Naive thymus-derived CD4-positive, alpha-beta T cell (primary cell): ENCODE measurements at regions not wholly inside any gene's neighbourhood (a gene's known extent, or its start where the extent isn't known, plus 50 kb on each side); places are given as distances from the start of the nearest gene placed in this dataset.
"Not testable (repeated sequence)": the region's sequence is repeated elsewhere in the genome, so short reads cannot be mapped to it uniquely, and the experiment has no call there.

Experiments
- ATAC-seq: fragments of 150-1000 bp; cut with Tn5 transposase; 2 replicates; pipeline ENCODE4 v1.10.0; 2021; ENCODE audit warnings: mild to moderate bottlenecking, moderate library complexity
- CTCF ChIA-PET: fragments of 350-600 bp; sonication (Branson Sonifier 250); formaldehyde crosslinking; loops from one replicate; lab custom pipeline; 2021; ENCODE audit warnings: antibody characterized with exemption; lab: Charles Lee
- POLR2A ChIA-PET: fragments of 350-600 bp; sonication (Branson Sonifier 250); formaldehyde crosslinking; loops from one replicate; lab custom pipeline; 2021; ENCODE audit warnings: antibody characterized with exemption, inconsistent platforms; lab: Charles Lee
- DNase-seq, 9 donors: peaks; one replicate each; pipeline versions ENCODE4 v3.0.0 to v3.0.0-alpha.2; 2020 to 2022; ENCODE audit warnings: mixed read lengths in 1 of 9
- H3K27ac ChIP-seq: one replicate; pipeline ENCODE4 v1.7.0; 2013; ENCODE audit warnings: mild to moderate bottlenecking, low read depth, low read length, moderate library complexity
- H3K27me3 ChIP-seq, 2 donors: one replicate each; pipeline ENCODE4 v1.7.0; 2013; ENCODE audit warnings: low read length in 2 of 2, mild to moderate bottlenecking in 2 of 2, moderate library complexity in 2 of 2; ENCODE audit not compliant: control insufficient read depth in 2 of 2, insufficient read depth in 2 of 2
- H3K36me3 ChIP-seq, 3 experiments: 1 replicate in 2 of 3; 2 replicates in 1 of 3; pipeline ENCODE4 v1.7.0; 2013; ENCODE audit warnings: low read length in 3 of 3, mild to moderate bottlenecking in 3 of 3, moderate library complexity in 1 of 3; ENCODE audit not compliant: insufficient read depth in 3 of 3, control insufficient read depth in 2 of 3
- H3K4me1 ChIP-seq, 2 donors: one replicate each; pipeline ENCODE4 v1.7.0; 2013; ENCODE audit warnings: low read length in 2 of 2, mild to moderate bottlenecking in 2 of 2, moderate library complexity in 1 of 2; ENCODE audit not compliant: control insufficient read depth in 2 of 2, insufficient read depth in 2 of 2
- H3K4me3 ChIP-seq: 2 replicates; pipeline ENCODE4 v1.7.0; 2013; ENCODE audit warnings: mild to moderate bottlenecking, low read length
- H3K9me3 ChIP-seq, 3 experiments: 1 replicate in 2 of 3; 2 replicates in 1 of 3; pipeline ENCODE4 v1.7.0; 2013; ENCODE audit warnings: low read length in 3 of 3; ENCODE audit not compliant: control insufficient read depth in 2 of 3
- H3K27ac Mint-ChIP-seq, 9 donors: one replicate each; pipeline ENCODE4 v1.8.0; 2020 to 2022; ENCODE audit warnings: mixed read lengths in 9 of 9, mild to moderate bottlenecking in 8 of 9, moderate library complexity in 5 of 9, inconsistent platforms in 2 of 9
- H3K27me3 Mint-ChIP-seq, 5 donors: one replicate each; pipeline ENCODE4 v1.8.0; 2021 to 2022; ENCODE audit warnings: mixed read lengths in 5 of 5, mild to moderate bottlenecking in 1 of 5
- H3K36me3 Mint-ChIP-seq, 5 donors: one replicate each; pipeline ENCODE4 v1.8.0; 2020 to 2022; ENCODE audit warnings: mixed read lengths in 5 of 5, mild to moderate bottlenecking in 3 of 5, inconsistent platforms in 1 of 5
- H3K4me1 Mint-ChIP-seq, 7 donors: one replicate each; pipeline ENCODE4 v1.8.0; 2020 to 2022; ENCODE audit warnings: mixed read lengths in 7 of 7, mild to moderate bottlenecking in 3 of 7, inconsistent platforms in 1 of 7
- H3K4me3 Mint-ChIP-seq, 10 donors: one replicate each; pipeline ENCODE4 v1.8.0; 2020 to 2022; ENCODE audit warnings: mild to moderate bottlenecking in 10 of 10, mixed read lengths in 10 of 10, moderate library complexity in 6 of 10, inconsistent platforms in 2 of 10
- H3K9me3 Mint-ChIP-seq, 11 donors: one replicate each; pipeline ENCODE4 v1.8.0; 2020 to 2022; ENCODE audit warnings: mixed read lengths in 11 of 11, mild to moderate bottlenecking in 4 of 11, inconsistent platforms in 1 of 11, moderate library complexity in 1 of 11
- intact Hi-C, 2 donors: fragments of 100-400 bp; cut with micrococcal nuclease; formaldehyde crosslinking; loops; one replicate each; pipeline ENCODE4 v1.15.1; 2023

- ATAC-seq, intact Hi-C loops, POLR2A ChIA-PET, H3K36me3 Mint-ChIP-seq, H3K36me3 ChIP-seq, H3K4me1 ChIP-seq, H3K27me3 ChIP-seq, H3K4me1 Mint-ChIP-seq, H3K9me3 ChIP-seq, DNase-seq, CTCF ChIA-PET, H3K27ac Mint-ChIP-seq, H3K27ac ChIP-seq, H3K4me3 ChIP-seq, H3K4me3 Mint-ChIP-seq, H3K27me3 Mint-ChIP-seq: not testable (repeated sequence)
- peaks cover 0 to 18% (median 7%) of the 10 kb centered on the region in 11 donors for H3K9me3 Mint-ChIP-seq
These were observed 142.2 kb upstream of the ELL2 start for GRCh38 chr5:96103829-96104228.

DNA sequence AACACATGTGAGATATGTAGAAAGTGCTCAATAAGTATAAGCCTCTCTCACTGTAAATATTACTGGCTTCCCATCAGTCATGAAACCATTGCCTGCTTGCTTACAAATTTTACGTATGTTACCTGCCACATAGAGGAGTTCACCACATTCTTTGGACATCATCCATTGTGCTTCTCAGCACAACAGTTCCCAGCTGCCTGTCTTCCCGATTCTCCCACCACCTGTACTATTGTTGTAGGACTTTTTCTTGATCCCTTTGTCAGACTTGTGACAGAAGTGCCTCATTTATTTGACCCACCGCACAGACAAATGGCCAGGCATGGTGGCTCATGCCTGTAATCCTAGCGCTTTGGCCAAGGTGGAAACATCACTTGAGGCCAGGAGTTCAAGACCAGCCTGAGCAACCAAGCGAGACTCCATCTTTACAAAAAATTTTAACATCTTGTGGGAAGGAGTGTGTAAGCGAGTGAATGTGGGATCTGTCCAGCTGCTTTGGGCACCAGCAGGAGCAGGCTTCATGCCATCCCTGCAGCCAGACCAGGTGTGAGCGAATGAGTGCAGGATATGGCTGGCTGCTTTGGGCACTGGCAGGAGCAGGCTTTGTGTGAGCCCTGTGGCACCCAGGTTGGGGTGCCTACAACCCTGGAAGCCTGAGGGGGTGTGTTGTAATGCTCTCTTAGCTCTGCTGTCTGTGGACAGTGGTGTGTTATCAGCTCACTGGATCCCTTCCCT, 139.9 kb upstream of the ELL2 start:
- ATAC-seq, result no peak
- intact Hi-C loops, result no loop called here
- no peaks in the 10 kb centered on the region for H3K4me1 Mint-ChIP-seq
- no peaks in the 10 kb centered on the region for H3K27me3 ChIP-seq
- DNase-seq, result no peak
- H3K4me3 ChIP-seq, result no peak overlapping the region
- H3K27me3 Mint-ChIP-seq, result peaks cover 0 to 7% (median 4%) of the 10 kb centered on the region in 5 donors
- H3K36me3 ChIP-seq, result no peaks in the 10 kb centered on the region
- H3K9me3 ChIP-seq, result no peaks in the 10 kb centered on the region
- no peaks in the 10 kb centered on the region for H3K4me1 ChIP-seq
- ChIA-PET CTCF (no interaction called here), POLR2A (no interaction called here)
- H3K27ac ChIP-seq, result no peak overlapping the region
- no peak overlapping the region for H3K4me3 Mint-ChIP-seq
- H3K27ac Mint-ChIP-seq, result no peak overlapping the region
- peaks cover 0 to 4% (median 0%) of the 10 kb centered on the region in 5 donors for H3K36me3 Mint-ChIP-seq
- peaks cover 0 to 18% (median 11%) of the 10 kb centered on the region in 11 donors for H3K9me3 Mint-ChIP-seq

DNA sequence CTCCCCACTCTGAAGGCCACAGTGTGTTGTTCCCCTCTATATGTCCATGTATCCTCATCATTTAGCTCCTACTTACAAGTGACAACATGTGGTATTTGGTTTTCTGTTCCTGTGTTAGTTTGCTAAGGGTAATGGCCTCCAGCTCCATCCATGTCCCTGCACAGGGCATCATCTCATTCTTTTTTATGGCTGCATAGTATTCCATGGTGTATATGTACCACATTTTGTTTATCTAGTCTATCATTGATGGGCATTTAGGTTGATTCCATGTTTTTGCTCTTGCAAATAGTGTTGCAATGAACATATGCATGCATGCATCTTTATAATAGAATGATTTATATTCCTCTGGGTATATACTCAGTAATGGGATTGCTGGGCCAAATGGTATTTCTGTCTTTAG, 135.8 kb upstream of the ELL2 start:
- H3K27me3 ChIP-seq, DNase-seq, H3K4me1 ChIP-seq, H3K9me3 Mint-ChIP-seq, CTCF ChIA-PET, H3K36me3 ChIP-seq, H3K4me1 Mint-ChIP-seq, H3K27ac ChIP-seq, H3K9me3 ChIP-seq, H3K36me3 Mint-ChIP-seq, H3K27me3 Mint-ChIP-seq, H3K4me3 Mint-ChIP-seq, H3K4me3 ChIP-seq, H3K27ac Mint-ChIP-seq, intact Hi-C loops, POLR2A ChIA-PET, ATAC-seq: not testable (repeated sequence)

DNA sequence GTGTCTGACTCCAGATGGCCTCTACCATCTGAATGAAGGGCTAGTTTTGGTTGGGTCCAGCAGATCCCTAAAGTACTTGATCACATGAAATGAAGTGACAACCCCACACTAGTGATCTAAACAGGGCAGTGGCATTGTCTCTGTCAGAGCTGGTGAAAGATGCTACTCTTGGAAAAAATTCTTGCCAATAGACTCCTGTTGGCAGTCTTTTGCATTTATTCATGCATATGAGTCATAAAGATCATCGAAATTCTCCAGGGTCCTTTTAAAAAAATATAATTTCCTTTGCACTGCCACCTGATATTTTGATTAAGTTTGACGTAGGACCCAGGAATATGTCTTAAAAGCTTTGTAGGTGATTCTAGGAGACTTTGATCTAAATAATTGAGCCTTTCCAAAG, 135.1 kb upstream of the ELL2 start:
- CTCF ChIA-PET, result no interaction called here
- intact Hi-C loops, result no loop called here
- Mint-ChIP-seq H3K27me3 (peaks cover 0 to 4% (median 0%) of the 10 kb centered on the region in 5 donors), H3K4me3 (no peak overlapping the region), H3K4me1 (no peaks in the 10 kb centered on the region), H3K9me3 (peaks cover 0 to 10% (median 2%) of the 10 kb centered on the region in 11 donors), H3K27ac (no peak overlapping the region), H3K36me3 (no peaks in the 10 kb centered on the region)
- no peaks in the 10 kb centered on the region for H3K9me3 ChIP-seq
- ATAC-seq (no peak), DNase-seq (no peak)
- no peak overlapping the region for H3K4me3 ChIP-seq
- H3K27me3 ChIP-seq, result no peaks in the 10 kb centered on the region
- H3K4me1 ChIP-seq, result no peaks in the 10 kb centered on the region
- no peaks in the 10 kb centered on the region for H3K36me3 ChIP-seq
- POLR2A ChIA-PET, result no interaction called here
- H3K27ac ChIP-seq, result no peak overlapping the region

DNA sequence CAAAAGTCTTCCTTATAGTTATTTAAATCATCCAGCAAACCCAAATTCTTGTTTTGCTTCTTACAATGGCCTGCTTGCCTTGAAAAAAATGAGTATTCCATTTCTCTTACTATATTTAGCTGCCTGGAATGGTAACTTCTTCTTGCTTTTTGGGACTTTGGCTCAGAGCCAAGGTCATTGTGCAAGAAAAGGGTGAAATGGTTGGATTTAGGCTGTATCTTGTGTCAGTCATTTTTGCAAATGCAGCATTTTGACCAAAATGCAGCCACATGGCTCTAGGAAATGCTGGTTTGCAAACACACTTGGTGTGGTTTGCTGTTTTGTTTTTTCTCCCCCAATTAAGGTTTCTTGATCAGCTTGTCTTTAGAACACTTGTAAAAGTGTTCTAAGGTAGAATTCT, 133.3 kb upstream of the ELL2 start:
- POLR2A ChIA-PET, result no interaction called here
- peaks cover 0 to 2% (median 0%) of the 10 kb centered on the region in 5 donors for H3K36me3 Mint-ChIP-seq
- CTCF ChIA-PET, result interaction anchor here (0.7 kb wide), 1 partner anchor 80 kb away, joined by 6 read pairs; no protein-coding TSS in a partner anchor
- Histone ChIP-seq H3K4me3 (no peak overlapping the region), H3K9me3 (no peaks in the 10 kb centered on the region), H3K27me3 (no peaks in the 10 kb centered on the region), H3K36me3 (no peaks in the 10 kb centered on the region), H3K27ac (no peak overlapping the region), H3K4me1 (no peaks in the 10 kb centered on the region)
- H3K9me3 Mint-ChIP-seq, result peaks cover 0 to 11% (median 2%) of the 10 kb centered on the region in 11 donors
- no peak for DNase-seq
- intact Hi-C loops, result no loop called here
- no peak overlapping the region for H3K4me3 Mint-ChIP-seq
- H3K27me3 Mint-ChIP-seq, result no peaks in the 10 kb centered on the region
- H3K27ac Mint-ChIP-seq, result no peak overlapping the region
- ATAC-seq, result no peak
- H3K4me1 Mint-ChIP-seq, result no peaks in the 10 kb centered on the region

GRCh38 chr5:96093890-96094381, 132.3 kb upstream of the ELL2 start:
- ATAC-seq (no peak), DNase-seq (no peak)
- H3K4me1 Mint-ChIP-seq, result no peaks in the 10 kb centered on the region
- ChIA-PET POLR2A (no interaction called here), CTCF (interaction anchor here (0.7 kb wide), 1 partner anchor 79 kb away, joined by 6 read pairs; no protein-coding TSS in a partner anchor)
- Histone ChIP-seq H3K4me1 (no peaks in the 10 kb centered on the region), H3K4me3 (no peak overlapping the region), H3K27me3 (no peaks in the 10 kb centered on the region), H3K9me3 (no peaks in the 10 kb centered on the region), H3K36me3 (no peaks in the 10 kb centered on the region), H3K27ac (no peak overlapping the region)
- peaks cover 0 to 2% (median 0%) of the 10 kb centered on the region in 5 donors for H3K36me3 Mint-ChIP-seq
- no peak overlapping the region for H3K4me3 Mint-ChIP-seq
- peaks cover 0 to 11% (median 2%) of the 10 kb centered on the region in 11 donors for H3K9me3 Mint-ChIP-seq
- intact Hi-C loops, result no loop called here
- H3K27me3 Mint-ChIP-seq, result no peaks in the 10 kb centered on the region
- no peak overlapping the region for H3K27ac Mint-ChIP-seq

DNA sequence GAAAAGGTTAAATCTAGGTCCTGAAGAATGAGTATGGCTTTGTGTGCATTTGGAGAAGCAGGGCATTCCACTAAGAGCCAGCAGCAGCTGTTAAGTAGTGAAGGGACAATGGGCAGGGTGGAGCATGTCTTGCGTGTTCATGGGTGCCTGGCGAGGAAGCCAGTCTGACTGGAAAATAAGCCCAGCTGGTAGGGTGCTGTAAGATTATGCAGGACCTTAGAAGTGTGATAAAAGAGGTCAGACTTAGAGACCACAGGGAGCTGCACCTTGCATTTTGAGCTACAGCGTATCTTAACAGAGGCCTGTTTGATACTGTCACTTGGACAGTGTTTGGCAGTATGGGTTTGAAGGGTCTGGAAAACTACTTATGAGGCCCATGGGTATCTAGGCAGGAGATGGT, 131.7 kb upstream of the ELL2 start:
- intact Hi-C loops, result no loop called here
- ATAC-seq (no peak), DNase-seq (no peak)
- peaks cover 0 to 10% (median 0%) of the 10 kb centered on the region in 11 donors for H3K9me3 Mint-ChIP-seq
- ChIA-PET POLR2A (no interaction called here), CTCF (no interaction called here)
- H3K27me3 Mint-ChIP-seq, result no peaks in the 10 kb centered on the region
- no peaks in the 10 kb centered on the region for H3K4me1 Mint-ChIP-seq
- H3K4me3 Mint-ChIP-seq, result no peak overlapping the region
- H3K27ac ChIP-seq, result no peak overlapping the region
- H3K9me3 ChIP-seq, result no peaks in the 10 kb centered on the region
- no peak overlapping the region for H3K27ac Mint-ChIP-seq
- no peaks in the 10 kb centered on the region for H3K36me3 ChIP-seq
- no peaks in the 10 kb centered on the region for H3K4me1 ChIP-seq
- H3K4me3 ChIP-seq, result no peak overlapping the region
- peaks cover 0 to 2% (median 0%) of the 10 kb centered on the region in 5 donors for H3K36me3 Mint-ChIP-seq
- no peaks in the 10 kb centered on the region for H3K27me3 ChIP-seq
